Vagina (tissue), 2 donors: ENCODE measurements at regions not wholly inside any gene's neighbourhood (a gene's known extent, or its start where the extent isn't known, plus 50 kb on each side); places are given as distances from the start of the nearest gene placed in this dataset.

Experiments
- DNase-seq, 2 donors: peaks; one replicate each; pipeline ENCODE4 v3.0.0-alpha.2; 2017; ENCODE audit errors: extremely low spot score in 2 of 2
- H3K27ac ChIP-seq: fragments of 200-600 bp; sonication (generic); one replicate; pipeline ENCODE4 v1.5.1; 2019
- H3K27me3 ChIP-seq: fragments of 200-600 bp; sonication (generic); one replicate; pipeline ENCODE4 v1.5.1; 2019
- H3K36me3 ChIP-seq, 2 donors: fragments of 200-600 bp; sonication (generic); one replicate each; pipeline ENCODE4 v1.5.1; 2017 to 2019
- H3K4me1 ChIP-seq: fragments of 200-600 bp; sonication (generic); one replicate; pipeline ENCODE4 v1.5.1; 2019
- H3K4me3 ChIP-seq, 2 donors: fragments of 200-600 bp; sonication (generic); 1 replicate in 1 of 2; 2 replicates in 1 of 2; pipeline ENCODE4 v1.5.1; 2016 to 2019
- H3K9me3 ChIP-seq: fragments of 200-600 bp; sonication (generic); one replicate; pipeline ENCODE4 v1.5.1; 2019
- CTCF ChIP-seq, 3 experiments: fragments of 450-650 bp in 2 of 3; fragments of 200-600 bp in 1 of 3; sonication (generic) in 1 of 3; IDR thresholded peaks; one replicate each; pipeline ENCODE4 v1.5.1; 2017 to 2019; ENCODE audit warnings: antibody characterized with exemption in 3 of 3, mild to moderate bottlenecking in 2 of 3, moderate library complexity in 2 of 3
- POLR2A ChIP-seq, 2 donors: fragments of 450-650 bp; IDR thresholded peaks; one replicate each; pipeline ENCODE4 v1.6.1; 2017; ENCODE audit warnings: antibody characterized with exemption in 2 of 2, mild to moderate bottlenecking in 2 of 2, moderate library complexity in 2 of 2
- POLR2AphosphoS5 ChIP-seq, 2 donors: sonication (generic); formaldehyde crosslinking; IDR thresholded peaks; one replicate each; pipeline ENCODE4 v1.9.0; 2017; ENCODE audit warnings: antibody characterized with exemption in 2 of 2, mild to moderate bottlenecking in 2 of 2, low read depth in 1 of 2; ENCODE audit not compliant: insufficient read depth in 1 of 2
- intact Hi-C: fragments of 100-400 bp; cut with DNase I; formaldehyde crosslinking; loops from one replicate; pipeline ENCODE4 v1.15.1; 2023

- H3K27me3 ChIP-seq, result no peaks in the 10 kb centered on the region
- H3K9me3 ChIP-seq, result no peaks in the 10 kb centered on the region
- H3K36me3 ChIP-seq, result no peaks in the 10 kb centered on the region
- no peak overlapping the region for H3K27ac ChIP-seq
- no peak overlapping the region for H3K4me3 ChIP-seq
- TF ChIP-seq CTCF (IDR thresholded peaks at IDR 0.05) (no peak), POLR2AphosphoS5 (IDR thresholded peaks at IDR 0.05; ENCODE audit: insufficient read depth in 1 of 2, low read depth in 1 of 2) (peak in 1 of 2 donors; percentile 18), POLR2A (IDR thresholded peaks at IDR 0.05) (no peak)
- DNase-seq, result no peak
- H3K4me1 ChIP-seq, result peaks cover 18% of the 10 kb centered on the region
- intact Hi-C loops, result no loop called here
These were observed 229.2 kb downstream of the WDR11 start for GRCh38 chr10:121080281-121080891.

GRCh38 chr10:121081306-121081705 lies 230.1 kb downstream of the WDR11 start:
- peaks cover 18% of the 10 kb centered on the region for H3K4me1 ChIP-seq
- intact Hi-C loops, result no loop called here
- TF ChIP-seq POLR2AphosphoS5 (IDR thresholded peaks at IDR 0.05; ENCODE audit: insufficient read depth in 1 of 2, low read depth in 1 of 2) (no peak), CTCF (IDR thresholded peaks at IDR 0.05) (no peak), POLR2A (IDR thresholded peaks at IDR 0.05) (no peak)

GRCh38 chr10:121082984-121083383 lies 231.8 kb downstream of the WDR11 start:
- H3K4me1 ChIP-seq, result peaks cover 18% of the 10 kb centered on the region
- no peaks in the 10 kb centered on the region for H3K9me3 ChIP-seq
- no peak overlapping the region for H3K4me3 ChIP-seq
- no peak overlapping the region for H3K27ac ChIP-seq
- H3K27me3 ChIP-seq, result no peaks in the 10 kb centered on the region
- H3K36me3 ChIP-seq, result no peaks in the 10 kb centered on the region
- DNase-seq, result no peak
- TF ChIP-seq POLR2AphosphoS5 (IDR thresholded peaks at IDR 0.05; ENCODE audit: insufficient read depth in 1 of 2, low read depth in 1 of 2), result no peak
- no peak for TF ChIP-seq CTCF (IDR thresholded peaks at IDR 0.05)
- no peak for TF ChIP-seq POLR2A (IDR thresholded peaks at IDR 0.05)
- intact Hi-C loops, result no loop called here

More at GRCh38 chr10:121081306-121081705, 230.1 kb downstream of the WDR11 start:
- H3K27ac ChIP-seq, result no peak overlapping the region
- H3K27me3 ChIP-seq, result no peaks in the 10 kb centered on the region
- no peak overlapping the region for H3K4me3 ChIP-seq
- H3K9me3 ChIP-seq, result no peaks in the 10 kb centered on the region
- DNase-seq, result no peak
- no peaks in the 10 kb centered on the region for H3K36me3 ChIP-seq

GRCh38 chr10:121084016-121084674 lies 233.0 kb downstream of the WDR11 start:
- no peaks in the 10 kb centered on the region for H3K36me3 ChIP-seq
- TF ChIP-seq CTCF (IDR thresholded peaks at IDR 0.05) (no peak), POLR2A (IDR thresholded peaks at IDR 0.05) (no peak), POLR2AphosphoS5 (IDR thresholded peaks at IDR 0.05; ENCODE audit: insufficient read depth in 1 of 2, low read depth in 1 of 2) (no peak)
- H3K27ac ChIP-seq, result no peak overlapping the region
- peaks cover 15% of the 10 kb centered on the region for H3K4me1 ChIP-seq
- no peaks in the 10 kb centered on the region for H3K27me3 ChIP-seq
- no peaks in the 10 kb centered on the region for H3K9me3 ChIP-seq
- no peak overlapping the region for H3K4me3 ChIP-seq
- DNase-seq, result no peak
- intact Hi-C loops, result no loop called here

- no peaks in the 10 kb centered on the region for H3K27me3 ChIP-seq
- intact Hi-C loops, result no loop called here
- TF ChIP-seq POLR2AphosphoS5 (IDR thresholded peaks at IDR 0.05; ENCODE audit: insufficient read depth in 1 of 2, low read depth in 1 of 2) (no peak), POLR2A (IDR thresholded peaks at IDR 0.05) (no peak), CTCF (IDR thresholded peaks at IDR 0.05) (no peak)
- H3K4me1 ChIP-seq, result peaks cover 9% of the 10 kb centered on the region
- no peak for DNase-seq
- H3K4me3 ChIP-seq, result no peak overlapping the region
- H3K36me3 ChIP-seq, result no peaks in the 10 kb centered on the region
- no peak overlapping the region for H3K27ac ChIP-seq
- no peaks in the 10 kb centered on the region for H3K9me3 ChIP-seq
These were observed 233.5 kb downstream of the WDR11 start for GRCh38 chr10:121084675-121085070.
